Skeletal muscle tissue (tissue), 3 donors: ENCODE measurements at regions not wholly inside any gene's neighbourhood (a gene's known extent, or its start where the extent isn't known, plus 50 kb on each side); places are given as distances from the start of the nearest gene placed in this dataset.

Experiments
- H3K27ac ChIP-seq: one replicate; pipeline ENCODE4 v1.7.0; 2013; ENCODE audit warnings: mild to moderate bottlenecking, low read depth, low read length, inconsistent platforms
- H3K27me3 ChIP-seq, 3 donors: one replicate each; pipeline ENCODE4 v1.7.0; 2013; ENCODE audit warnings: low read length in 3 of 3; ENCODE audit not compliant: control insufficient read depth in 3 of 3, insufficient read depth in 3 of 3
- H3K36me3 ChIP-seq, 3 donors: one replicate each; pipeline ENCODE4 v1.7.0; 2013; ENCODE audit warnings: low read length in 3 of 3; ENCODE audit not compliant: control insufficient read depth in 3 of 3, insufficient read depth in 3 of 3
- H3K4me1 ChIP-seq, 3 donors: one replicate each; pipeline ENCODE4 v1.7.0; 2013; ENCODE audit warnings: low read length in 3 of 3, mild to moderate bottlenecking in 3 of 3; ENCODE audit not compliant: control insufficient read depth in 3 of 3, insufficient read depth in 3 of 3
- H3K4me3 ChIP-seq, 3 donors: one replicate each; pipeline ENCODE4 v1.7.0; 2013; ENCODE audit warnings: low read length in 3 of 3
- H3K9ac ChIP-seq, 3 donors: one replicate each; pipeline ENCODE4 v1.7.0; 2013; ENCODE audit warnings: low read length in 3 of 3, mild to moderate bottlenecking in 3 of 3, moderate library complexity in 2 of 3, low read depth in 1 of 3
- H3K9me3 ChIP-seq, 3 donors: one replicate each; pipeline ENCODE4 v1.7.0; 2013; ENCODE audit warnings: low read length in 3 of 3; ENCODE audit not compliant: control insufficient read depth in 3 of 3
- donor health status: Osteomylitis.

DNA sequence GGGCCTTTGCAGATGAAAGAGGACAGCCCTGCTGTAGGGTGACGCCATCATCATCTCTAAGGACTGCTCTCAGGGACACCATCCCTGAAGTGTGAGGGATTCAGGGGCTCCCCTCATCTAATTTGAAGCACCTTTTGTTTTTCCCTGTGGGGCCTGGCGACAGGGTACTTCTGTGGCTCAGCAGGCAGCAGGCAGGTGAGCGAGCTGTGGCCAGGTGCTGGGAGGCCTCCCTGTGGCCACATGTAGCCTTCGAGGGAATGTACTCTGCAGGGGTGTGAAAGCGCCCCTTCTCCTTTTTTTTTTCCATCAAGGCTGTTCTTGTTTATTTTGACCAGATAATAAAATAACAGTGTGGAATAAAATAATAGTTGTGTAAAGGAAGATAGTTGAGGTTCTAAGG lies 118.2 kb upstream of the DPP6 start:
- Histone ChIP-seq H3K9me3 (no peaks in the 10 kb centered on the region), H3K4me3 (no peak overlapping the region), H3K36me3 (no peaks in the 10 kb centered on the region), H3K27ac (no peak overlapping the region), H3K4me1 (no peaks in the 10 kb centered on the region), H3K27me3 (peaks cover 0 to 6% (median 0%) of the 10 kb centered on the region in 3 donors), H3K9ac (no peak overlapping the region)

DNA sequence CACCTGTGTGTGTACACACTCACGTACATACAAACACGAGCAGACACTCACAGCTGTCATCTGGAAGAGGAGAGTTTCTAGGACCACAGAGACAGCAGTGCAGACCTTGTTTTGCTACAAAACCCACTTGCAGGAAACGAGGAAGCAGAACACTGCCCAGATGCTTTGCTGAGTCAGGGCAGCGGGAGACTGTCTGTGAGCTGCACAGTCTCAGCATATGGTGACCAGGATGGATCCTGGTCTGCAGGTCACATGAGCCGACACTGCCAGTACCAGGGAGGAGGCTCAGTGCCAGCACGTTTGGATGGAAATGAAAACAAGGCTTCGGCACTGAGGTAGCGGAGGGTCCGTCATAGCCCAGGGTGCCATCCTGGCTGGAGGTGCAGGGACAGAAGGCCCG lies 117.6 kb upstream of the DPP6 start:
- H3K27me3 ChIP-seq: peaks cover 0 to 6% (median 0%) of the 10 kb centered on the region in 3 donors
- no peak overlapping the region for H3K4me3 ChIP-seq
- no peak overlapping the region for H3K9ac ChIP-seq
- H3K9me3 ChIP-seq: no peaks in the 10 kb centered on the region
- no peaks in the 10 kb centered on the region for H3K4me1 ChIP-seq
- no peaks in the 10 kb centered on the region for H3K36me3 ChIP-seq
- no peak overlapping the region for H3K27ac ChIP-seq

DNA sequence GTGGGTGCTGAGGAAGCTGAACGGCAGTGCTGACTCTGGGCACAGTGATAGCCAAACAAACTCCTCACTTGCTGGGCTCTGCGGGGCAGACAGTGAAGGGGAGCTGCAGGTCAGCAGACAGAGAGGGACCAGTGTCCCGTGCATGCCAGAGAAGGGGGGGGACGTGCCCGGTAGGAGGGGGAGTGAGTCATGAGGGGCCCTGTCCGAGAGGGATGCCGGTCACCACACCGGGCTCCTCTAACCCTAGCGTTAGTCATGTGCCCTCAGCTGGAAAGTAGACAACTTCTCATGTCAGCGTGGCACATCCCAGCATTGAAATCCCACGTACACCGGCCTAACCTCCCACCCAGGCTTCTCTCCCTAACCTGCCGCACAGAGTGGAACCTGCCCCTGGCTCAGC lies 117.1 kb upstream of the DPP6 start:
- no peaks in the 10 kb centered on the region for H3K4me1 ChIP-seq
- H3K9me3 ChIP-seq: no peaks in the 10 kb centered on the region
- no peak overlapping the region for H3K4me3 ChIP-seq

DNA sequence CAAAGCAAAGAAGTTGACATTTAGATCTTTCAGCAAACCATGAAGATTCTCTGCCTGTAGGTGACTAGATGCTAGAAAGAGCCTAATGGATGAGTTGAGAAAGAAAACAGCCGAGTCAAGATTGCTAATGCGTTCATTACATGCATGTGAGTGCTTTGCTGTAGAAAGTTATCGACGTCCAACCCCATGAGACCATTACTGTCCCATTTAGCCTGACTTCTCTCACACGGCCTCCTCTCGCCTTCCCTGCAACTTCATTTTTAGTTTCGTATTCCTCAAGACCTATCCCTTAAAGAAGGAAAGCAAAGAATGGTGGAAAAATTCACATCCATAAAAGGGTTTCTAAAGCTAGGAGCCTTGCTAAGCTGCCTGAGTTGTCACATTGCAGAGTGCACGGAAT lies 113.7 kb upstream of the DPP6 start:
- H3K27me3 ChIP-seq: peaks cover 0 to 9% (median 0%) of the 10 kb centered on the region in 3 donors
- no peaks in the 10 kb centered on the region for H3K9me3 ChIP-seq
- H3K36me3 ChIP-seq: no peaks in the 10 kb centered on the region
- H3K9ac ChIP-seq: no peak overlapping the region
- no peak overlapping the region for H3K4me3 ChIP-seq
- H3K27ac ChIP-seq: no peak overlapping the region
- no peaks in the 10 kb centered on the region for H3K4me1 ChIP-seq

More for the DNA sequence above, 117.1 kb upstream of the DPP6 start:
- Histone ChIP-seq H3K36me3 (no peaks in the 10 kb centered on the region), H3K9ac (no peak overlapping the region), H3K27me3 (peaks cover 0 to 6% (median 0%) of the 10 kb centered on the region in 3 donors), H3K27ac (no peak overlapping the region)

DNA sequence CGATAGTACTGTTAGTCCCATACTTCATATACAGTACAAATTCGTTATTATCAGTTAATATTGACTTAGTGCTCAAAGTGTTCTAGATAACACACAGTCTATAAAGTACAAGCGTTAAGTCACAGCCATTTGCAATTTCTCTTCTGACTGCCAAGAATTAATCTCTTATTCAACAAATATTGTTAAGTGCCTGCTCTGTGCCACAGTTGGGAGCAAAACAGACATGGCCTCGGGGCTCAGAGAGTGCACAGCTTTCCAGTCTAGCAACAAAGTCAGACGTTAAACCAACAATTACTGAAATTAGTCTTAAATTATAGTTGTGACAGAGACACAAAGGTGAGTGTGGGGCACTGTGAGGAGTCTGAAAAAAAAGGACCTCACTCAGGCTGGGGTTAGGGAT lies 113.0 kb upstream of the DPP6 start:
- Histone ChIP-seq H3K9me3 (no peaks in the 10 kb centered on the region), H3K4me3 (no peak overlapping the region), H3K4me1 (no peaks in the 10 kb centered on the region), H3K9ac (no peak overlapping the region), H3K27ac (no peak overlapping the region), H3K27me3 (peaks cover 0 to 9% (median 0%) of the 10 kb centered on the region in 3 donors), H3K36me3 (no peaks in the 10 kb centered on the region)

DNA sequence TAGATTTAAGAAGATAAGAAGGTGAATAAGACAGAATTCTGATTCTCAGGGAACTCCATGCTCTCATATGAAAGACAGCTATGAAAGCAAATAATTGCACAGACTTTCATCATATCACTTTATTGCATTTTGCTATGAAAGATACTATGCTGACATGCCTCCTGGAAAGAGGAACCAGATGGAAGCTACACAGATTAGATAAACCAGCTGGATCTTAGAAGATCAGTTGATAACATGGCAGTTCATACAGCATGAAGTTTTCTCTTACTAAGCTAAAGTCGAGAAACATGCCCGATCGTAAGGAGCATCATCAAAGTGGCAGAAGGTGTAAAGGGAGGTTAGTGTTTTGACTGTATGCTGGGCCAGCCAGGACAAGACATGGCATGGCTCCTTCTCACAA lies 112.5 kb upstream of the DPP6 start:
- Histone ChIP-seq H3K27me3 (peaks cover 0 to 9% (median 0%) of the 10 kb centered on the region in 3 donors), H3K36me3 (no peaks in the 10 kb centered on the region), H3K4me1 (no peaks in the 10 kb centered on the region), H3K9me3 (no peaks in the 10 kb centered on the region), H3K27ac (no peak overlapping the region), H3K4me3 (no peak overlapping the region), H3K9ac (no peak overlapping the region)

DNA sequence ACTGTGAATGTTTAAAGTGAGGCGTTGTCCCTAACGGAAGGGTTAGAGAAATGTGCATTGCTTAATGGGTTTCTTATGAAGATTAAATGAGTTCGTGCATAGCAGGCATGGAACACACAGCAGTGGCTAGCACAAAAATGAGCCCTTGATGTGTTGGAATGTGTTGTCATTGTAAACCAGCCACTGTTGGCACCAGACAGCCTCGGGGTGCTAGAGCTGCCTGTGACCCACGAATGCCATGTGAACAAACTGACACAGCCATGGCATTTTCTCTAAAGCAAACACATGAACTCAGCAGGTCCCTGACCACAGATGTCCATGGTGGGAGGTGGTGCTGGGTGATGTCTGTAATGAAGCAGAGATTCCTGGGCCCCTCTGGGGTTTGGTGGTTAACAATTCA lies 111.1 kb upstream of the DPP6 start:
- no peaks in the 10 kb centered on the region for H3K36me3 ChIP-seq
- H3K9ac ChIP-seq: no peak overlapping the region
- peaks cover 0 to 6% (median 0%) of the 10 kb centered on the region in 3 donors for H3K27me3 ChIP-seq
- no peaks in the 10 kb centered on the region for H3K9me3 ChIP-seq
- H3K4me1 ChIP-seq: no peaks in the 10 kb centered on the region
- H3K27ac ChIP-seq: no peak overlapping the region
- H3K4me3 ChIP-seq: no peak overlapping the region

DNA sequence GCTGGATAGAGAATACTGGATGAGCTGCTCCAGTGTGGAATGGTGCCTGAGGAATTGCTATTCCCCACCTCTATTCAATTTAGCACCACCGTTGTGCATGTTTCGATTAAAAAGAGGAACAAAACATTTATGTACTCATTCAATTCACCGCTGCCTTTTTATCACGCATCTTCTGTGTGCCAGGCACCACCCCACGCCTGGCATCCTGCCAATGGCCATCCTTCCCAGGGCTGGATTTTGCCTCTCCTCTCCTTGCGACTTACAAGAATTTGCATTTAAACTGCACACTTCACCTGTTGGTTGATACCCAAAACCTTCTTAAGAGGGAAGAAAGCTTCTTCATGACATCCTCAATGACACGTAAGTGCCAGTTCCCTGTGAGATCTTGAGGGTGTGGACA lies 110.2 kb upstream of the DPP6 start:
- no peaks in the 10 kb centered on the region for H3K4me1 ChIP-seq
- H3K9me3 ChIP-seq: no peaks in the 10 kb centered on the region
- H3K36me3 ChIP-seq: no peaks in the 10 kb centered on the region
- H3K27me3 ChIP-seq: peaks cover 0 to 6% (median 0%) of the 10 kb centered on the region in 3 donors
- H3K27ac ChIP-seq: no peak overlapping the region
- H3K9ac ChIP-seq: no peak overlapping the region
- H3K4me3 ChIP-seq: no peak overlapping the region

DNA sequence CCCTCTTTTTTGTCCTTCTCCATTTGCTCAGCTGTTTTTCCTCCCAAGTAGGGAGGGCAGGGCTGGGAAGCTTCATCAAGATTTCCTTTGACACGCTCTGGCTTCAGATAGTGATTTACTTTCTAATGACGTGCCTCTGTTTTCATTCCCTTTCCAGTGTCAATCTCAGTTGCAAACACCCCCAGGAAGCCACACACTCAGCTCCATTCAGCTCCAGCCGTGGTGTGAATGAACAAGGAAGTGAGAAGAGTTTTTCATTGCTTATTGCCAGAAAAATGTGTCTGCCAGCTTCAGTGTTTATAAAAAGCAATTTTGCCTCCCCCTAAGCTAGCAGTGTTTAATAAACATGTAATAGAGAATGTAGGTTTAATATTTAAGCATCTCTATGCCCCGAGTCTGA lies 108.7 kb upstream of the DPP6 start:
- Histone ChIP-seq H3K27ac (no peak overlapping the region), H3K4me1 (no peaks in the 10 kb centered on the region), H3K36me3 (no peaks in the 10 kb centered on the region), H3K9ac (no peak overlapping the region), H3K4me3 (no peak overlapping the region), H3K27me3 (peaks cover 0 to 4% (median 3%) of the 10 kb centered on the region in 3 donors), H3K9me3 (no peaks in the 10 kb centered on the region)

DNA sequence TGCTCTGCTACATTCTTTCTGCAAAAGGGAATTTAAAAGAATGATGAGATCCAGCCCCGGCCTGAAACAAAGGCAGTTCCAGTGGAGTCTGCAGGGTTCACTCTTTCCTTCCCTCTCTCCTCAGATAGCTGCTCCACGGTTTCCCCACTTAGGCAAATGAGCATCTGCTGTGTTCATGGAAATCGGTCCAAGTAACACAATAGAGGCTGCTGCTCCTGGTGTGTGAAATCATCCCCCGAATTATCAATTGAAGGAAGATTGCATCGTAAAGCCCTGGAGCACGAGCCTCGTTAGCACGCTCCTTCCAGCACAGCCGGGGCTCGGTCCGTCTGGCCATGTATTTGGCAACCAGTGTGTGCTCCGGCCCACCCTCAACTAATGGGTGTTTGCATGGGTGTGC lies 108.3 kb upstream of the DPP6 start:
- Histone ChIP-seq H3K36me3 (no peaks in the 10 kb centered on the region), H3K4me3 (no peak overlapping the region), H3K9me3 (no peaks in the 10 kb centered on the region), H3K27ac (no peak overlapping the region), H3K27me3 (peaks cover 0 to 4% (median 3%) of the 10 kb centered on the region in 3 donors), H3K4me1 (no peaks in the 10 kb centered on the region), H3K9ac (no peak overlapping the region)

DNA sequence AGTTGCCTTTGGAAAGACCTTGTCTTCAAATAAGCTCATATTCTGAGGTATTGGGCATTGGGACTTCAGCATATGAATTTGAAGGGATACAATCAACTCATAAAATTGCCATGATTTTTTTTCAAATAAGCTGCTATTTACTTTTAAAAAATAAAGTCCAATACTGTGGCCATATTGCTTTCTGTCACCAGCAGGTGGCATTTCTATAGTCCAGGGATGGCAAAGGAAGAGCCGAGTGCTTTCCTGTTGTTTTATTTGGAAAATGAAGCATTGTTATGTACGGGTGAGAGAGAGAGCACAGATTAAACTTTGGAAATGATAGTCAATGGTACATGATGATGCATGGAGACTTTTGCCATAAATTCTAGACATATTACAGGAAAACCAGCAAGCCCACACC lies 104.1 kb upstream of the DPP6 start:
- peaks cover 0 to 2% (median 0%) of the 10 kb centered on the region in 3 donors for H3K36me3 ChIP-seq
- H3K4me3 ChIP-seq: no peak overlapping the region
- no peak overlapping the region for H3K9ac ChIP-seq
- no peak overlapping the region for H3K27ac ChIP-seq
- peaks cover 0 to 10% (median 7%) of the 10 kb centered on the region in 3 donors for H3K27me3 ChIP-seq
- peaks cover 0 to 2% (median 0%) of the 10 kb centered on the region in 3 donors for H3K4me1 ChIP-seq
- H3K9me3 ChIP-seq: no peaks in the 10 kb centered on the region
